ENCODE measurements at regions not wholly inside any gene's neighbourhood (a gene's known extent, or its start where the extent isn't known, plus 50 kb on each side); places are given as distances from the start of the nearest gene placed in this dataset.

DNA sequence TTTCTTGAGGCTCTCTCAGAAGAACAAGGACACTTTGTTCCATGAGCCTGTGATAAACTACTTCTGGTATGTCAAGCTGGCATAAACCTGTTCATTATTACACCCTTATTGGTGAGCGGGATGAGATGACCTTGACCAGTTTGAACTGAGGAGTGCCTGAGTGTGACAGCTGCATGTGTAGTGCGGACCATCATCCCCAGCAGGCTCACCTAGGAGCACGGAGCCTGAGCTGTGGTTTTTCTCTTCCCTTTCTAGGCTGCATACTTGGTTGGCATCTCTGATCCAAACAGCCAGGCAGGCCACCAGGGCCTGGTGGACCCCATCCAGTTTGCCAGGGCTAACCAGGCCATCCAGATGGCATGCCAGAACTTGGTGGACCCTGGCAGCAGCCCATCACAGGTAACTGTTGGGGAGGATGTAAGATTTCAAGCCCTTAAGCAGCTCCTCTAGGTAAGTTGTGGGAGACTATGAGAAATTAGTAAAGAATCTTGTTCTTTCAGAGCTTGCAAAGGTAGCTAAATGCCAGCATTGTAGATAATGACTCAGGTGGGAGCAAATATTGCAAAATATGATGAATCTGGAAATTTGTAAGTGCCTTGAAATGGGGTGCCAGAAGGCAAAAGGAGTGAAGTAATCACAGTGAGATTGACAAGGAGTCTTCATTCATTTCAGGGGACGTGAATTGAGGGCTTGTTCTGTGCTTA, 288.9 kb upstream of the TPM1 start:
- Histone ChIP-seq H3K4me1 (peaks cover 0 to 12% (median under 1%) of the 10 kb centered on the region in 4 donors), H3K27ac (no peak overlapping the region), H3K27me3 (no peaks in the 10 kb centered on the region), H3K36me3 (no peaks in the 10 kb centered on the region), H3K9me3 (no peaks in the 10 kb centered on the region), H3K4me3 (no peak overlapping the region)
- 100% methylated on average over 3 of the region's 4 CpGs for WGBS (ENCODE audit: insufficient coverage, low coverage, low lambda C conversion rate, missing lambda C conversion rate)
- no peak for DNase-seq
- intact Hi-C loops (cut with DNase I), result no loop called here
- ATAC-seq, result no peak
- TF ChIP-seq POLR2A (IDR thresholded peaks at IDR 0.05) (no peak), CTCF (IDR thresholded peaks at IDR 0.05) (no peak)

DNA sequence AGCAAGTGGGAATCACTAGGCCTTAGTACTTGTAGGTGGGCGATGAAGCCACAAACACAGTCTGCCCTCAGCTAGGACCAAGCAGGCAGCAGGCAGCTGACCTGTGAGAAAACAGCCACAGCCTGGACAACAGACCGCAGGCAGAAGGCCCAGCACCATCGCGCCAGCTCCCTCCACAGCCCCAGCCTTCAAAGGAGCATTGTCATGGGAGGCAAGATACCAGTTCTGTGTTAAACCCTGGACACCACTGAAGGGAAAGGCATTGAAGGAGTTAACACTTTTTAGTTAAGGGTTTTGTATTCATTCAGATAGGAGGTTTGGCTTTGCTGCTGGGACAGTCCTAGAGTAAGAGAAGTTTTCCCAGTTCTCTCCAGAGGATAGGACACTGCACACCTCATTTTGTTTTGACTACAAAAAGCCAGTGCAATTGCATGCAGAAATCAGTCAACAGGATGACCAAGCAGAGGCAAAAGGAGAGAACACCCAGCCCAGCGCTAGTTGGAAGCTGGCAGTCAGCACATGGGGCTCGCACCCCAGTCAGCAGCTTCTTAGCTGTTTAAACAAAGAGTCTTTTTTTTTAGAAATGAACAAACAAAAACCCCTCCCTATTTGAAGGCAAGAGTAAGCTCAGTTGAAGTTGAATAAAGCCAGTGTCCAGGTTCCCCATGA, 286.1 kb upstream of the TPM1 start:
- WGBS (ENCODE audit: insufficient coverage, low coverage, low lambda C conversion rate, missing lambda C conversion rate), result 89% methylated on average over 3 of the region's 6 CpGs
- intact Hi-C loops (cut with DNase I), result no loop called here
- H3K36me3 ChIP-seq, result no peaks in the 10 kb centered on the region

DNA sequence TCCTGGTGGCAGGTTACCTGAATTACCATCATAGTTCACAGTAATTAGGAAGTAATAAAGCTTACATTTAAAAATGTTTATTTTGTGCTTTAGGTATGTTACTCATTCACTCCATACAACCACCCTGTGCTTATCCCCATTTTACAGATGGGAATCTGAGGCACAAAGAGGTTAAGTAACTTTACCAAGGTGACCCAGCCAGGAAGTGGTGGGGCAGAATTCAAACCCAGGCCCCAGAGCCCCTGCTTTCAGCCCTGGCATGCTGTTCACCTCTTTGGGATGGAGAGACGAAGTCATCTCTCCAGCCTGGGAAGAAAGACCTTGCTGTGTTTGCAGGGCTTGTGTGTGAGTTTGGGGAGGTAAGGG, 285.6 kb upstream of the TPM1 start:
- intact Hi-C loops (cut with DNase I), result no loop called here
- WGBS (ENCODE audit: insufficient coverage, low coverage, low lambda C conversion rate, missing lambda C conversion rate), result 100% methylated on average over 1 of the region's 1 CpG
- Histone ChIP-seq H3K27ac (no peak overlapping the region), H3K27me3 (no peaks in the 10 kb centered on the region), H3K36me3 (no peaks in the 10 kb centered on the region), H3K4me3 (no peak overlapping the region), H3K9me3 (no peaks in the 10 kb centered on the region), H3K4me1 (peaks cover 0 to 19% (median 3%) of the 10 kb centered on the region in 4 donors)
- no peak for ATAC-seq
- DNase-seq, result no peak
- TF ChIP-seq CTCF (IDR thresholded peaks at IDR 0.05) (no peak), POLR2A (IDR thresholded peaks at IDR 0.05) (no peak)

More for the DNA sequence above, 286.1 kb upstream of the TPM1 start:
- Histone ChIP-seq H3K27ac (no peak overlapping the region), H3K4me1 (peaks cover 0 to 19% (median 3%) of the 10 kb centered on the region in 4 donors), H3K4me3 (no peak overlapping the region), H3K27me3 (no peaks in the 10 kb centered on the region), H3K9me3 (no peaks in the 10 kb centered on the region)
- no peak for TF ChIP-seq CTCF (IDR thresholded peaks at IDR 0.05)
- TF ChIP-seq POLR2A (IDR thresholded peaks at IDR 0.05), result no peak
- ATAC-seq (no peak), DNase-seq (no peak)

- intact Hi-C loops (cut with DNase I), result no loop called here
- Histone ChIP-seq H3K27me3 (no peaks in the 10 kb centered on the region), H3K4me3 (no peak overlapping the region), H3K9me3 (no peaks in the 10 kb centered on the region), H3K36me3 (no peaks in the 10 kb centered on the region), H3K27ac (no peak overlapping the region), H3K4me1 (peaks cover 0 to 19% (median 3%) of the 10 kb centered on the region in 4 donors)
- no peak for TF ChIP-seq CTCF (IDR thresholded peaks at IDR 0.05)
- no peak for TF ChIP-seq POLR2A (IDR thresholded peaks at IDR 0.05)
- 84% methylated on average over 10 of the region's 10 CpGs for WGBS (ENCODE audit: insufficient coverage, low coverage, low lambda C conversion rate, missing lambda C conversion rate)
- DNase-seq (no peak), ATAC-seq (no peak)
Measured at GRCh38 chr15:62757535-62757934, 285.0 kb upstream of the TPM1 start.
